CD8-positive, alpha-beta memory T cell (primary cell): ENCODE measurements at regions not wholly inside any gene's neighbourhood (a gene's known extent, or its start where the extent isn't known, plus 50 kb on each side); places are given as distances from the start of the nearest gene placed in this dataset.

Experiments used
- CTCF ChIA-PET: fragments of 350-600 bp; sonication (Branson Sonifier 250); formaldehyde crosslinking; loops from one replicate; lab custom pipeline; 2021; ENCODE audit warnings: antibody characterized with exemption; lab: Charles Lee
- POLR2A ChIA-PET: fragments of 350-600 bp; sonication (Branson Sonifier 250); formaldehyde crosslinking; loops from one replicate; lab custom pipeline; 2021; ENCODE audit warnings: antibody characterized with exemption; lab: Charles Lee
- DNase-seq, 5 donors: peaks; one replicate each; pipeline versions ENCODE4 v3.0.0 to v3.0.0-alpha.2; 2020 to 2022; ENCODE audit warnings: mixed read lengths in 1 of 5
- H3K27ac ChIP-seq: one replicate; pipeline ENCODE4 v1.7.0; 2013; ENCODE audit warnings: low read depth, mild to moderate bottlenecking, low read length, moderate library complexity
- H3K27me3 ChIP-seq: 2 replicates; pipeline ENCODE4 v1.7.0; 2013; ENCODE audit warnings: low read length, mild to moderate bottlenecking; ENCODE audit not compliant: insufficient read depth, poor library complexity, severe bottlenecking
- H3K36me3 ChIP-seq: 2 replicates; pipeline ENCODE4 v1.7.0; 2013; ENCODE audit warnings: mild to moderate bottlenecking, low read length, moderate library complexity; ENCODE audit not compliant: insufficient read depth
- H3K4me1 ChIP-seq: 2 replicates; pipeline ENCODE4 v1.7.0; 2013; ENCODE audit warnings: mild to moderate bottlenecking, low read length, moderate library complexity; ENCODE audit not compliant: insufficient read depth
- H3K4me3 ChIP-seq: 2 replicates; pipeline ENCODE4 v1.7.0; 2013; ENCODE audit warnings: mild to moderate bottlenecking, low read length
- H3K9me3 ChIP-seq: 2 replicates; pipeline ENCODE4 v1.7.0; 2013; ENCODE audit warnings: mild to moderate bottlenecking, low read length
- H3K27ac Mint-ChIP-seq, 8 donors: one replicate each; pipeline ENCODE4 v1.8.0; 2020 to 2021; ENCODE audit warnings: mixed read lengths in 8 of 8, mild to moderate bottlenecking in 6 of 8, inconsistent platforms in 3 of 8, moderate library complexity in 3 of 8
- H3K27me3 Mint-ChIP-seq, 2 donors: one replicate each; pipeline ENCODE4 v1.8.0; 2020 to 2021; ENCODE audit warnings: mixed read lengths in 2 of 2, mild to moderate bottlenecking in 1 of 2, moderate library complexity in 1 of 2
- H3K36me3 Mint-ChIP-seq, 3 donors: one replicate each; pipeline ENCODE4 v1.8.0; 2020 to 2021; ENCODE audit warnings: mixed read lengths in 3 of 3, inconsistent platforms in 1 of 3, mild to moderate bottlenecking in 1 of 3
- H3K4me1 Mint-ChIP-seq, 3 donors: one replicate each; pipeline ENCODE4 v1.8.0; 2020 to 2021; ENCODE audit warnings: mixed read lengths in 3 of 3, inconsistent platforms in 1 of 3, mild to moderate bottlenecking in 1 of 3
- H3K4me3 Mint-ChIP-seq, 7 donors: one replicate each; pipeline ENCODE4 v1.8.0; 2020 to 2021; ENCODE audit warnings: mixed read lengths in 7 of 7, mild to moderate bottlenecking in 6 of 7, moderate library complexity in 4 of 7, inconsistent platforms in 2 of 7
- H3K9me3 Mint-ChIP-seq, 5 donors: one replicate each; pipeline ENCODE4 v1.8.0; 2020 to 2022; ENCODE audit warnings: mixed read lengths in 5 of 5, mild to moderate bottlenecking in 3 of 5, moderate library complexity in 2 of 5, inconsistent platforms in 1 of 5

DNA sequence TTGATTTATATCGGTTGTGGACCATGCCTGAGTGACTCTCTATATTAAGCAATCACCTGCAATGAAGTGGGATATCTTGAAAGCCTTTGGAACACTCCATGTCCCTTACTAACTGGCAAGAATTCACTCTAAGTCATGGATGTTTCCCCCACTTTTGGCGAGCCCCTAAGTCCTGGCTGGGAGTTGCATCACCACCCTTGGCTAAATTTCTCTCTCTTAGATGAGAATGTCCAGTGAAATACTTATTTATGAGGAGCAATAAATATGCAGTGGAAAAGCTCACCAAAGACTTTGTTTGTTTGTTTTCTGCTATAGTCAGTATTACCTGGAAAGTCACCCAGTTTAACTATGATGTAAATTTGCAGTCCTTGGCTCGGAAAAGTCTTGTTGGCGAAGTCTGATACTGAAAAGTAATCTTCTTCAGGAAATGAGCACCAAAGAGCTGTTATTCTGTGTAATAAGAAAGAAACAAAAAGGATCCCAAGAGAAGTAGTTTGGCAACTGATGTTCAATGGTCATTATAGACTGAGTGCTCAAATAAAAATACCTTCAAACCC, 333.8 kb downstream of the DMRT2 start:
- H3K4me1 Mint-ChIP-seq = no peaks in the 10 kb centered on the region
- Histone ChIP-seq H3K27me3 (no peaks in the 10 kb centered on the region), H3K4me3 (no peak overlapping the region), H3K27ac (no peak overlapping the region), H3K9me3 (no peaks in the 10 kb centered on the region), H3K36me3 (no peaks in the 10 kb centered on the region), H3K4me1 (no peaks in the 10 kb centered on the region)
- CTCF ChIA-PET = no interaction called here
- peaks cover 0 to 1% of the 10 kb centered on the region in 2 donors for H3K27me3 Mint-ChIP-seq
- POLR2A ChIA-PET = no interaction called here
- no peak overlapping the region for H3K27ac Mint-ChIP-seq
- H3K36me3 Mint-ChIP-seq = no peaks in the 10 kb centered on the region
- no peak for DNase-seq
- no peaks in the 10 kb centered on the region for H3K9me3 Mint-ChIP-seq
- no peak overlapping the region for H3K4me3 Mint-ChIP-seq

DNA sequence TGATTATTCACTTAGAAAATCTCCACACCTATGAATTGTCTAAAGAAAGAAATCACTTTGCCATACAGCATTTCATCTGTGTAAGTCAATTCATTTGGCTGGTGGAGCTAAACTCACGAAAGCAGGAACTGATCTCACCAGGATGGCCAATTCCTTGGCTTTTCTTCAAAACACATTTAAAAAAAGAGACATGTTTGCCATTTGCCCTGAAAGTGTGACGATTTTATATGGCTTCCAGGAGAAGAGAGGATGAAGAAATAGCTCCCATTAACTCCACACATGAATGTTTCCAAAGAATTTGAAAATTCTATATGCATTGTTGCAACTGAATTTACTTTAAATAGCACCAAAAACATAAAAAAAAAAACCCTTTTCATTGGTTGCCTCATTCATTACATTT, 334.7 kb downstream of the DMRT2 start:
- peaks cover 1 to 3% of the 10 kb centered on the region in 2 donors for H3K27me3 Mint-ChIP-seq
- Histone ChIP-seq H3K9me3 (no peaks in the 10 kb centered on the region), H3K36me3 (no peaks in the 10 kb centered on the region), H3K27ac (no peak overlapping the region), H3K4me3 (no peak overlapping the region), H3K27me3 (no peaks in the 10 kb centered on the region), H3K4me1 (no peaks in the 10 kb centered on the region)
- CTCF ChIA-PET = no interaction called here
- H3K4me1 Mint-ChIP-seq = no peaks in the 10 kb centered on the region
- POLR2A ChIA-PET = no interaction called here
- no peak overlapping the region for H3K27ac Mint-ChIP-seq
- no peak overlapping the region for H3K4me3 Mint-ChIP-seq
- DNase-seq = no peak
- H3K36me3 Mint-ChIP-seq = no peaks in the 10 kb centered on the region
- no peaks in the 10 kb centered on the region for H3K9me3 Mint-ChIP-seq

DNA sequence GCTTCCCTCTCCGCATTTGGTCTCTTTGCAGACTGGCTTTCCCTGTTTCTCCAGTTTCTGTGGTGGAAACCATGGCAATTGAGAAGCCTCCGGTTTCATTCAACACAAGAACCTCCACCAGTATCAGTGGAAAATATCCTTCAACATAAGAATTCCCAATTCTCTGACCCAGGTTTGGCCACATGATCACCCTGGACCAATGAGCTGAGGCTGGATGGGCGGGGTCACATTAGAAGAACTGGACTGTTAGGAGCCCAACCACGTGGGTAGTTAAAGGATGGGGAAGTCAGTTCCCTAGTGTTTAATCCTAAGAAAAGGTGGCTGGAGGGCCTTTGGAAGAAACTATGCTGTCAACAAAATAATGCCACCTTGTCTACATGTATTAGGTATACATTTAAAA, 336.3 kb downstream of the DMRT2 start:
- Histone ChIP-seq H3K27me3 (no peaks in the 10 kb centered on the region), H3K4me1 (no peaks in the 10 kb centered on the region), H3K4me3 (no peak overlapping the region), H3K9me3 (no peaks in the 10 kb centered on the region), H3K36me3 (no peaks in the 10 kb centered on the region), H3K27ac (no peak overlapping the region)
- ChIA-PET POLR2A (no interaction called here), CTCF (no interaction called here)
- H3K27me3 Mint-ChIP-seq = peaks cover 1 to 3% of the 10 kb centered on the region in 2 donors
- no peak overlapping the region for H3K27ac Mint-ChIP-seq
- DNase-seq = no peak
- H3K36me3 Mint-ChIP-seq = no peaks in the 10 kb centered on the region
- H3K4me1 Mint-ChIP-seq = no peaks in the 10 kb centered on the region
- no peak overlapping the region for H3K4me3 Mint-ChIP-seq
- no peaks in the 10 kb centered on the region for H3K9me3 Mint-ChIP-seq

GRCh38 chr9:1388216-1388615, 338.1 kb downstream of the DMRT2 start:
- H3K27me3 Mint-ChIP-seq = peaks cover 1 to 3% of the 10 kb centered on the region in 2 donors
- H3K4me1 ChIP-seq = no peaks in the 10 kb centered on the region
- no peak overlapping the region for H3K4me3 Mint-ChIP-seq
- no peaks in the 10 kb centered on the region for H3K36me3 ChIP-seq
- H3K27me3 ChIP-seq = no peaks in the 10 kb centered on the region
- H3K4me3 ChIP-seq = no peak overlapping the region
- no peaks in the 10 kb centered on the region for H3K36me3 Mint-ChIP-seq
- peaks cover 0 to 2% (median 0%) of the 10 kb centered on the region in 5 donors for H3K9me3 Mint-ChIP-seq
- no peak for DNase-seq
- H3K27ac ChIP-seq = no peak overlapping the region
- ChIA-PET POLR2A (no interaction called here), CTCF (no interaction called here)
- no peaks in the 10 kb centered on the region for H3K9me3 ChIP-seq
- no peaks in the 10 kb centered on the region for H3K4me1 Mint-ChIP-seq
- H3K27ac Mint-ChIP-seq = no peak overlapping the region

- POLR2A ChIA-PET = no interaction called here
These were observed 350.8 kb downstream of the DMRT2 start for GRCh38 chr9:1400983-1401382.

DNA sequence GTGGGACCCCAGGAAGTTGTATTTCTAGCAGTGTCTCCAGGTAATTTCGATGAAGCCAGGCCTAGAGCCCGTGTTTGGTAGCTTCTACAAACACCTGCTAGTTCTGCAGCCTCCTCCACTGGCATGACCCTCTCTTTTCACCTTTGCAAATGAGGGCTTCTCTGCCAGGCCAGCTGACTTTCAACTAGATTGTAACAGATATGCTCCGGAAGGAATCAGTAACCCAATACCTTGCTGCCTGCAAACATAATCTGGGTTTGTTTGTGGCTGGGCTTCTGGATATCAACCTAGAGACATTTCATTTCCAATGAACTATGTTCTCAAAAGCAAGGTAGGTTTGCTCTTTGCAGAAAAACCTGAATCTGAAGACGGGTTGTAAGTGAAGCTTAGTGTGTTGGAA, 354.8 kb downstream of the DMRT2 start:
- no peak overlapping the region for H3K4me3 ChIP-seq
- H3K36me3 ChIP-seq = no peaks in the 10 kb centered on the region
- H3K9me3 Mint-ChIP-seq = no peaks in the 10 kb centered on the region
- no peaks in the 10 kb centered on the region for H3K27me3 ChIP-seq
- no peaks in the 10 kb centered on the region for H3K4me1 ChIP-seq
- H3K4me3 Mint-ChIP-seq = no peak overlapping the region
- no peak for DNase-seq
- H3K4me1 Mint-ChIP-seq = no peaks in the 10 kb centered on the region
- ChIA-PET POLR2A (no interaction called here), CTCF (no interaction called here)
- peaks cover 0 to 1% of the 10 kb centered on the region in 2 donors for H3K27me3 Mint-ChIP-seq
- H3K27ac ChIP-seq = no peak overlapping the region
- no peaks in the 10 kb centered on the region for H3K36me3 Mint-ChIP-seq
- H3K27ac Mint-ChIP-seq = no peak overlapping the region
- H3K9me3 ChIP-seq = no peaks in the 10 kb centered on the region

More at GRCh38 chr9:1400983-1401382, 350.8 kb downstream of the DMRT2 start:
- Histone ChIP-seq H3K9me3 (no peaks in the 10 kb centered on the region), H3K36me3 (no peaks in the 10 kb centered on the region), H3K27me3 (no peaks in the 10 kb centered on the region), H3K4me1 (no peaks in the 10 kb centered on the region), H3K27ac (no peak overlapping the region), H3K4me3 (no peak overlapping the region)
- Mint-ChIP-seq H3K27me3 (no peaks in the 10 kb centered on the region), H3K36me3 (no peaks in the 10 kb centered on the region), H3K4me3 (no peak overlapping the region), H3K27ac (peak overlapping the region in 1 of 8 donors; percentile 5), H3K4me1 (no peaks in the 10 kb centered on the region), H3K9me3 (peaks cover 0 to 4% (median 2%) of the 10 kb centered on the region in 5 donors)
- DNase-seq = no peak
- CTCF ChIA-PET = no interaction called here

GRCh38 chr9:1411826-1412225, 361.7 kb downstream of the DMRT2 start:
- H3K4me1 ChIP-seq = no peaks in the 10 kb centered on the region
- Mint-ChIP-seq H3K4me3 (no peak overlapping the region), H3K9me3 (peaks cover 0 to 3% (median 0%) of the 10 kb centered on the region in 5 donors), H3K4me1 (no peaks in the 10 kb centered on the region), H3K27ac (no peak overlapping the region), H3K27me3 (peaks cover 0 to 1% of the 10 kb centered on the region in 2 donors), H3K36me3 (no peaks in the 10 kb centered on the region)
- no peaks in the 10 kb centered on the region for H3K27me3 ChIP-seq
- H3K27ac ChIP-seq = no peak overlapping the region
- ChIA-PET POLR2A (no interaction called here), CTCF (no interaction called here)
- no peak overlapping the region for H3K4me3 ChIP-seq
- H3K36me3 ChIP-seq = no peaks in the 10 kb centered on the region
- H3K9me3 ChIP-seq = no peaks in the 10 kb centered on the region
- no peak for DNase-seq

DNA sequence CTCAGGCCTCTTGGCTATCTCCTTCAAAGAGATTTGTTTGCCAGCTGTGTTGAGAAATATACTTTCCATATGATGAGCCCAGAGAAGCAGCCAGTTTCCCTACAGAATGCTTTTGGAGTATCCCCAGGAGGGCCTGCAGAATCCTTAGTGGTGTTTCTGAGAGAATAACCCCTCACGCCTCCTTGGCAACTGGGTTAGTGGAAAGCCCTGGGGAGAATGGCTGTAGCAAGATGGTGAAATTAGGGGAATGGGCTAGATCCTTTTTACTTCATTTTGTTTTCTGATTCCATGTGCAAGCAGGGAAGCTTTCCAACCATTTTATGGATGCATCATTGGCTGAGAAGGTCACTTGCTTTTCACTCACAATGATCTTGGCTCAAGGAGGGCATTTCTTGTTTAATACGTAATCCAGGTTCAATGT, 364.6 kb downstream of the DMRT2 start:
- Mint-ChIP-seq H3K9me3 (peaks cover 0 to 3% (median 0%) of the 10 kb centered on the region in 5 donors), H3K27me3 (no peaks in the 10 kb centered on the region), H3K36me3 (no peaks in the 10 kb centered on the region), H3K4me1 (no peaks in the 10 kb centered on the region), H3K27ac (no peak overlapping the region), H3K4me3 (no peak overlapping the region)
- H3K27me3 ChIP-seq = no peaks in the 10 kb centered on the region
- no peak overlapping the region for H3K4me3 ChIP-seq
- no peak overlapping the region for H3K27ac ChIP-seq
- H3K9me3 ChIP-seq = no peaks in the 10 kb centered on the region
- no peak for DNase-seq
- ChIA-PET CTCF (no interaction called here), POLR2A (no interaction called here)
- no peaks in the 10 kb centered on the region for H3K36me3 ChIP-seq
- H3K4me1 ChIP-seq = no peaks in the 10 kb centered on the region
